Prostate gland (tissue), 2 donors: ENCODE measurements at regions not wholly inside any gene's neighbourhood (a gene's known extent, or its start where the extent isn't known, plus 50 kb on each side); places are given as distances from the start of the nearest gene placed in this dataset.

Experiments used
- CTCF ChIP-seq, 4 experiments: fragments of 200-600 bp in 2 of 4; fragments of 450-650 bp in 2 of 4; sonication (generic) in 2 of 4; IDR thresholded peaks; 1 replicate in 3 of 4; 2 replicates in 1 of 4; pipeline ENCODE4 v1.5.1; 2016 to 2019; ENCODE audit warnings: antibody characterized with exemption in 4 of 4, mild to moderate bottlenecking in 2 of 4, moderate library complexity in 2 of 4
- POLR2A ChIP-seq: fragments of 450-650 bp; IDR thresholded peaks from one replicate; pipeline ENCODE4 v1.6.1; 2016; ENCODE audit warnings: antibody characterized with exemption, mild to moderate bottlenecking
- POLR2AphosphoS5 ChIP-seq: sonication (generic); formaldehyde crosslinking; IDR thresholded peaks from one replicate; pipeline ENCODE4 v1.6.1; 2017; ENCODE audit warnings: antibody characterized with exemption

- no peak for TF ChIP-seq POLR2A
- no peak for TF ChIP-seq CTCF (IDR thresholded peaks at IDR 0.05)
- TF ChIP-seq POLR2AphosphoS5, result no peak
Measured at GRCh38 chr6:22736740-22737139, 167.4 kb downstream of the HDGFL1 start.
